ENCODE measurements at regions not wholly inside any gene's neighbourhood (a gene's known extent, or its start where the extent isn't known, plus 50 kb on each side); places are given as distances from the start of the nearest gene placed in this dataset.

DNA sequence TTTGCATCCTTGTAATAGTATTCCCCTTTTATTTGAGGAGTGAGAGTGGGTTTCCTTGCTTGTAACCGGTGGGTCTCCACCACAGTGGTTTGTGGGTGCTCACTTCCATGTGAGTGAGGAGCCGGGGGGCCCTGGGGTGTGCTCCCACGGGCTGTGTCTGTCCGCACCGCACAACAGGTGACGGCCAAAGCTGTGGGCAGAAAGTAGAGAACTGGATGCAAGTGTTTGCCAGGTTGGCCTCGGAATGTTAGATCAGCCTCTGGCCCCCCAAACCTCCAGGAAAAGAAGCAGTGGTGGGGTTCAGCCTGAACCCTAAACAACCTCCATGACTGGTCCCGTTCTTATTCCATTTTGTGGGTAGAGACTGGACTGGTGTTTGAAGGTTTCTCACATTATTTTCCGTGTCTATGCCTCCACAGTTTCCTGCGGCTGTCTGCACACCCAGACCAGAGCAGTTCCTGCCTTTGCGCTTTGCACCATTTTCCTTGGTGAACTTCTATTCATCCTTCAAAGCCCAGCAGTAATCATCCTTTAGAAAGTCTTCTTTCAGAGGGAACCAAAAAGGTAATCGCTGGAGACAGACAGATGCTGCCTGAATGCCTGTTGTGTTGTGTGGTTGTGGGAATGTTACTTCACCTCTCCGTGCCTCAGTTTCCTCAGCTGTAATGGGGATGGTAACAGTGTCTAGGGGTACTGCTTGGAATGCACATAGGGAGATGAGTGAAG is 77.2 kb downstream of the MYEOV start:
- no peak for TF ChIP-seq POLR2A (IDR thresholded peaks at IDR 0.05; ENCODE audit: low read depth, low read length)
- DNase-seq (ENCODE audit: insufficient read length, low spot score) (no peak), FAIRE-seq (no peak)

DNA sequence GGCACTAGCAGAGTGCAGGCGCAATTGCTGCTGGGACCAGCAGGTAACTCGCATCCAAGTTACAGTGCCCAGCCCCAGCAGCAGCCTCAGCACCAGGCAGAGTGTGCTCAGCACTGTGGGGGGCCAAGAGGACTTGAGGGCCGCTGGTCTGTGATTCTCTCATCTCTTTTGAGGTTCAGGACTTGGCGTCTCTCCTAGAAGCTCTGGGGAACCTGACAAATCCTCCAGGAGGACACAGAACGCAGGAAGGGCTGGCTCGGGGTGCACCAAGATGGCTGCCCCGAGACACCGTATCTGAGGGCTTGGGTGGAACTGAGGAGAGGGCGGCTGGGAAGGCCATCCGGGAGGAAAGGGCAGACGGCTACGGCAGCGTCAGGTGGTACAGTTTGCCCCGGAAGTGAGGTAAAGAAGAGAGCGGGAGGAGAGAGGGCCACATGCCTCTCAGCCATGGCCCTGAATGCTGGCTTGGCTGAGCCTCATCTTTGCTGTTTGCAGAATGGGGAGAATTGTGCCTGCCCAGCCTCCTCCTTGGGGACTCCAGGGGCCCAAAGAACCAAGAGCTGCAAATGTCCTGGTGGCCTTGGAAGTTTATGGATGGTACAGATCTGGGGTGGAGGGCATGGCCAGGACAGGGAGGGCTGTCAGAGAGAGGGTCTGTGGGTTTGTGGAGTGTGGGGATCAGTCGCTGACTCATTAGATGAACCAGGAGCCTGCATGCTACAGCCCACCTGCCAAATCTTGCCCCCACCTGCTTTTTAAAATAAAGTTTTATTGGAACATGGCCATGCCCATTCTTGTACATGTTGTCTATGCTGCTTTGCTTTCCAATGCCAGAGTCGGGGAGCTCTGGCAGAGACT is 78.0 kb downstream of the MYEOV start:
- DNase-seq (ENCODE audit: insufficient read length, low spot score): no peak
- TF ChIP-seq POLR2A (IDR thresholded peaks at IDR 0.05; ENCODE audit: low read depth, low read length): no peak
- FAIRE-seq: no peak

DNA sequence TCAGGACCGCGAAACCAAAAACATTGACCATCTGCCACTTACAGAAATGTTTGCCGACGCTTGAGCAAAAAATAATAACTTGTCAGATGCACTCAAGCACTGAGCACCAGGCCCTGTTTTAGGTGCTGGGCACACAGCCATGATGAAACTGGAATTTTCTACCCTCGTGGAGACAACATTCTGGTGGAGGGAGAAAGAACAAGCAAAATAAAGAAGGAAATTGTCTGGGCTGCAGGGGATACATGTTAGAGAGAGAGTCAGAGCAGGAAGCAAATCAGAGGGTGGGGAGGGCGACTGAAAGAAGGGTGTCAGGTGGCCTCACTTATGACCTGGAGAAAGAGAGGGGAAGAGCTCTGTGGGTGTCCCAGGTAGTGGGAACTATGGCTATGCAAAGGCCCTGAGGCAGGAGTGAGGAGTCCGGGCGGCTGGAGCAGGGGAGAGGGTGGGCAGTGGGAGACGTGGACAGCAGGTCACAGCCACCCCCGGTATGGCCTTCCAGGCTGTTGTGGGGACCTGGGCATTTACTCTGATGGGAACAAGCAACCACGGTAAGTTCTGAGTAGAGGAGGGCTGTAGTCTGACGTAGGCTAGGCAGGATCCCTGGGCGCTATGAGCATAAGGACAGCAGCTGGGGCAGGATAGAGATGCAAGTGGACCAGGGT is 78.8 kb downstream of the MYEOV start:
- TF ChIP-seq POLR2A (IDR thresholded peaks at IDR 0.05; ENCODE audit: low read depth, low read length): no peak
- FAIRE-seq (no peak), DNase-seq (ENCODE audit: insufficient read length, low spot score) (no peak)

DNA sequence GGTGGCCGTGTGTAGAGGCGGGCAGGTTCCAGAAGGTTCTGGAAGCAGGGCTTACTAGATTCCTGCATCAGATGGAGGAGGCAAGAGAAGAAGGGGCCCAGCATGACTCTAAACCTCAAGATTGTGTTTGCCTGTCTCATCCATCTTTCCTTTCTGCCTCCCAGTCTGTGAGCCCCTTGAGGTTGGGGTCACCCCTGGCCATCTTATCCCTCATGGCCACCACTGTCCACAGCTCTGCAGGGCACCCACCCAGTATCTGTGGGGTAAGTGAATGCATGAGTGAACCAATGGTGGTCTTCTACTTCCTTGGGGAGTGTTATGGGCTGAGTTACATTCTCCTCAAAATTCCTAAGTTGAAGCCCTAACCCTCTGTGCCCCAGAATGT is 79.3 kb downstream of the MYEOV start:
- no peak for FAIRE-seq
- no peak for TF ChIP-seq POLR2A (IDR thresholded peaks at IDR 0.05; ENCODE audit: low read depth, low read length)
- no peak for DNase-seq (ENCODE audit: insufficient read length, low spot score)

DNA sequence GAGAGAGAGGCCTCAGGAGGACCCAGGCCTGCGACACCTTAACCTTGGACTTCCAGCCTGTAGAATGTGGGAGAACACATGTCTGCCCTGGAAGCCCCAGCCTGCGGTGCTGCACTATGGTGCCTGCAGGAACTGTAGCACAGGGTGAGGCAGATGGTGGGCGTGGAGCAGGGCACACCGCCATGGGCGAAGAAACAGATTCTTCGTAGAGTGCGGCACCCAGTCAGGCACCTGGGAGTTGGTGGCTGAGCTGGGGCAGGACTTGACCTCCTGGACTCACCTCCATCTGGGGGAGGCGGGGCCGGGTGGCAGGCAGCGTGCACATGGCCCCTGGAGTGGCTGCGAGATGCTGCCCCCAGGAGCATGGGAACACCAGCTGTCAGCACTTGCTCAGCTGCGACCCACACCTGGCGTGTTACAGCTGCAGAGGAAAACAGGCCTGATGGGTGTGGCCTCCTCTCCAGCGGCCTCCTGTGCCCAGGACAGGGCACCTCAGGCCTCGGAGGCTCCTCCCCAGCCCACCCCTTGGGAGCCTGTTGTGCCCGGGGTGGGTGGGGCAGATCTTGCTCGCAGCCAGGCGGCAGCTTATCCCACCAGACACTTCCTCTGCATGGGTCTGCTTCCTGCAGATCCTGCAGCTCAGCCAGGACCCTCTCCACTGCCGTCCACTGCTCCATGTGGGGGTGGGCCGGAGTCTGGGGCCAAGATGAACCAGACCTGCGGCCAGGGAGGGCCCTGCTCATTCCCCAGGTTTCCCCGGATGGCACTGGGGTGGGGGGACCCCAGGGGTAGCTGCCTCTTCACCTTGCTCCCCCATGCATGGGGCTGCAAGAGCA is 80.4 kb downstream of the MYEOV start:
- no peak for TF ChIP-seq POLR2A (IDR thresholded peaks at IDR 0.05; ENCODE audit: low read depth, low read length)
- FAIRE-seq: no peak

DNA sequence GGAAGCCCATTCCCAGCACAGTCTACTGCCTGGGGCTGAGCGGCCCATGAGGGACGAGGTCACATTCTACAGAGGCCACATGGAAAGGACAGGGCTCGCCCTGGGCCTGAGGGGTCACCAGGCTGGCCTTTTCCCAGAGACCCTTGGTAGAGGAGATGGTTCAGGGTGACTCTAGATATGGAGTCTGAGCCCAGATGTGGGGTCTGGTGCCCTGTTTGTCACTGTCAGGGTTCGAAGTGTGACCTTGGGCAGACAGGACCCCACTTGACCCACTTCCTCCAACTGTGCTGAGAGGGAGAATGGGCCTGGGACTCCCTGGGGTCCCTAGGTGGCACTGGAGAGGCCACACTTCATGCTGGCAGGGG is 81.0 kb downstream of the MYEOV start:
- DNase-seq (ENCODE audit: insufficient read length, low spot score): no peak

More for the DNA sequence above, 80.4 kb downstream of the MYEOV start:
- no peak for DNase-seq (ENCODE audit: insufficient read length, low spot score)

DNA sequence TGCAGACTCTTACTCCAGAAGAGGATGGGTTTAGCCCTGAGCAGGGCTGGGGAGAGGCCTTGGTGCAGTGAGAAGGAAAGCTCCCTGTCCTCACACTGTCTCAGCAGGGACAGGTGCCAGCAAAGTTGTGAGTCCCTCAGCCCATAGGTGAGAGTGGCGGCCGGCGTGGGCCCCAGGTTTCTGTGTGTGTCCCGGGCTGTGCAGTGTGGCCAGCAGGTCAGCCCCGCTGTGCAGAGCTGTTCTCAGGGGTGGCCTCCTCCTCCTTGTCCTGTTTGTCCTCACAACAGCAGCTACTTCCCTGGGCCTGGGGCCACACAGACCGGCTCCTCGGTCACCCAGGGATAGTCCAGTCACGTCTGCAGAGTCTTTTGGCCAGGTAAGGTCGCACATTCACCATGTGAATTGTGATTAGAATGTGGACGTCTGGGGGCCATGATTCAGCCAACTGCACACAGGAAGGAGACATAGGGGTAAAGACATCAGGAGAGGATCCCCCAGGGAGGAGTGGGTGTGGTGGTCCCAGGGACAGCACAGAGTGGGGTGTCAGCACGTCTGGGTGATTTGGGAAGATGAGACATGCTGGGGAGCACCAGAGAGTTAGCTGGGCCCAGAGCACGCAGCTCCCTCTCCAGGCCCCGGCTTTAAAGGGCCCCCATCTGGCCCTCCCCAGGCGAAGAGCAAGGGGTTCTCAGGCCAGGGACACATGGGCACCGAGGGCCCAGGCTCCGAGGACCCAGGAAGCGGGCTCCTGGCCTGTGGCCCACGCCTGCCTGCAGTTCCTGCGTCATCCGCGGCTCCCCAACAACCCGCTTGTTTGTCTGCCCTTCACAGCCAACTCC is 81.6 kb downstream of the MYEOV start:
- FAIRE-seq (no peak), DNase-seq (ENCODE audit: insufficient read length, low spot score) (no peak)
- no peak for TF ChIP-seq POLR2A (IDR thresholded peaks at IDR 0.05; ENCODE audit: low read depth, low read length)

More for the DNA sequence above, 81.0 kb downstream of the MYEOV start:
- no peak for TF ChIP-seq POLR2A (IDR thresholded peaks at IDR 0.05; ENCODE audit: low read depth, low read length)
- FAIRE-seq: no peak

DNA sequence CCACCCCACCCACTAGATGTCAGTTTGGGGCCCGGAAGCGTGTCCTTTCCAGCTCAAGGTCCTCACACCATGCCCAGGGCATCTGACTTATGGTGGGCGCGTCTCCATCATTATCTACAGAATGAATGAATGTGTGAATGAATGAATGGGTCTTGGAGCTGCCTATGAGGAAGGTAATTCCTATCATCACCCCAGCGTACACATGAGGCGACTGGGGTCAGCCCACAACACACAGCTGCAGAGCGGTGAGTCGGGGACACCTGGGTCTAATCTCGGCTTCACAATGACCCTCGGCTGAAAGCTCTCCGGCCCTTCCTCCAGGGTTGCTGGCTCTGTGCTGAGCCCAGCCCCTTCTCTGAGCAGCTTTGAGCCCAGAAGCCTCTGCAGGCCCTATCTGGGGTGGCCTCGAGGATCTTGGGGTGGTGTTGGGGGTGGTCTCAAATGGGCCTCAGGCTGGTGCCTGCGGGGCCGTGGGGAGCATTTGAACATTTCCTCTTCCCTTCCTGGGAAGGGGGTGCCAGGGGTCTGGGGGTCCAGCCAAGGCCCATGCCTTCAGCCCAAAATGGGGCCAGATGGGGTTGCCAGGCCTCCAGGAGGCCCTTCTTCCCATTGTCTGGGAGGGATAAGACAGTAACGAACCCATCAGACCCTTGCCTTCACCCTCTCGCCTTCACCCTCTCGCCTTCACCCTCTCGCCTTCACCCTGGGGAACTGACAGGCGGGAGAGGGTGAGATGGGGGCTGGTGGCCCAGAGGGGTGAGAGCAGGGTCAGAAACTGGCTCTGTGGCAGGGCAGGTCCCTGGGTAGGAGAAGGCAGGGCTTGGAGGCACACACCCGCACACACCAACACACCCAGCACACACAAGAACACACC is 82.4 kb downstream of the MYEOV start:
- TF ChIP-seq POLR2A (IDR thresholded peaks at IDR 0.05; ENCODE audit: low read depth, low read length): no peak
- FAIRE-seq (no peak), DNase-seq (ENCODE audit: insufficient read length, low spot score) (no peak)

DNA sequence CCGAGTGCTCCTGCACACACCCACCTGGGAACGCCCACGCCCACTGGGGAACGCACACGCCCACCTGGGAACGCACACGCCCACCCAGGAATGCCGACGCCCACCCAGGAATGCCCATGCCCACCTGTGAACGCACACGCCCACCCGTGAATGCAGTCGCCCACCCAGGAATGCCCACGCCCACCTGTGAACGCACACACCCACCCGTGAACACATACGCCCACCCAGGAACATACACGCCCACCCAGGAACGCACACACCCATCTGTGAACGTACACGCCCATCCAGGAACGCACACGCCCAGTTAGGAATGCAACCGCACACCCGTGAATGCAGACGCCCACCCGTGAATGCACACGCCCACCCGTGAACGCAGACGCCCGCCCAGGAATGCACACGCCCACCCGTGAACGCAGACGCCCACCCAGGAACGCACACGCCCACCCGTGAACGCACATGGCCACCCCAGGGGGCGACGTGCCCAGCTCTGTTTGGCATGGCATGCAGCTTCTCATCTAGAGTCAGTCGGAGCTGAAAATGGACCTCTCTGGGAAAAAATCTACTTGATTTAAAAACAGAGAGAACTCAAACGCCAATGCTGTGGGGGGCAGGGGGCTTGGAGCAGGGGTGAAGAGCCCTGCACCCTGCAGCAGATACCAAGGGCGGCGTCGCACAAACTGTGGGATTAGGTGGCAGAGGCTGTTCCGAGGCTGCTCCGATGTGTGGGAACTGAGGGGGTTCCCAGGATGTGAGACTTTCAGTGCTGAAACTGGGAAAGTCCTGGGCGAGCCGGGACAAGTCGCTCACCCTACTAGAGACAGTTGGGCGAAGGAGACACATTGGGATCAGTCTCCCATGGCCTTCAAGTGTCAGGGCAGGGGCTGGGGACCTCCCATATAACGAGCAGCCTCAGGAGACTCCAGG is 83.3 kb downstream of the MYEOV start:
- DNase-seq (ENCODE audit: insufficient read length, low spot score) (no peak), FAIRE-seq (no peak)
- TF ChIP-seq POLR2A (IDR thresholded peaks at IDR 0.05; ENCODE audit: low read depth, low read length): no peak

DNA sequence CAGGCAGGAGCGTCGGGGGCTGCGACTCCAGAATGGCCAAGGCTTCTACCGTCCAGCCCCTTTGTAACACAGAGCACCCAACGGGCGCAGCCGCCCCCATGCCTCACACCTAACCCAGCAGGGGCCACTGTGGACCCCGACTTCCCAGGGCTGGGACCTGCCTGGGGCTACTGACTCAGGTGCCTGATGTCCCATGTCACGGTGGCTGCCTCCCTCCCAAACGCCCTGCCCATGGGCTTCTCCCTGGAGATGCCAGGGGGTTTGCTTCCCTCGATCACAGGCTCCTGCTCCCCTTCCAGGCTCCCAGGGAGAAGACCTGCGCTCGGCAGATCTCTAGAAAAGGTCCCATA is 84.0 kb downstream of the MYEOV start:
- TF ChIP-seq POLR2A (IDR thresholded peaks at IDR 0.05; ENCODE audit: low read depth, low read length): no peak
- DNase-seq (ENCODE audit: insufficient read length, low spot score) (no peak), FAIRE-seq (no peak)
